ENCODE measurements at regions not wholly inside any gene's neighbourhood (a gene's known extent, or its start where the extent isn't known, plus 50 kb on each side); places are given as distances from the start of the nearest gene placed in this dataset.

DNA sequence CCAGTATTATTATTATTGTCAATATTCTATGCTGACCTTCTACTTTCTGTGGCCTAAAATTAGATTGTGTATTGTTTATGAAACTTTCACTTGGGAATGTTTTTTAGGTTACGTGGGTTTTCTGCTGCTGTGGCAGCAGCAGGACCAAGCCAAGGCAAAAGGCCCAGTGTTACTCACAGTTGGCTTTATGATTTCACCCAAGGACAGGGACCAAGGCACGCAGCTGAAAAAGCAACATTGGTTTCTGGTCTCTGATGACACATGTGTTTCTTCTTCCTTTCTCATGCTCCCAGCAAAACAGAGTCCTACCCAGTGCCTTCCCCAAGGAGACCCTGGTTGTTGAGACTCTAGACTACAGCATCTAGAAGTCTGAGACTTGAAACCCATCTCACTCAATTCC lies 413.7 kb downstream of the SETD4 start:
- Histone ChIP-seq H3K79me2 (ENCODE audit: insufficient read depth, low read length) (no peaks in the 10 kb centered on the region), H3K4me3 (replicated peaks in 1 of 3; ENCODE audit: insufficient read depth in 1 of 3, low read depth in 2 of 3, low read length in 3 of 3) (no peak overlapping the region), H3K4me2 (ENCODE audit: low read depth, low read length) (no peak overlapping the region), H3K27me3 (ENCODE audit: control insufficient read depth in 1 of 2, insufficient read depth in 2 of 2, low read length in 2 of 2) (no peaks in the 10 kb centered on the region), H3K9me3 (ENCODE audit: low read length) (no peaks in the 10 kb centered on the region), H2AFZ (ENCODE audit: low read length) (no peak overlapping the region), H3K4me1 (ENCODE audit: insufficient read depth, low read length) (no peaks in the 10 kb centered on the region), H3K27ac (ENCODE audit: extremely low read length, insufficient read depth, low read length) (no peak overlapping the region), H3K36me3 (replicated peaks in 1 of 2; ENCODE audit: control insufficient read depth in 1 of 2, insufficient read depth in 2 of 2, low read length in 2 of 2) (no peaks in the 10 kb centered on the region), H4K20me1 (ENCODE audit: insufficient read depth, low read length) (no peaks in the 10 kb centered on the region), H3K9ac (ENCODE audit: insufficient read depth, low read depth, low read length) (no peak overlapping the region)
- ChIA-PET CTCF (ENCODE audit: low intra/inter-chr PET ratio, low total read pairs) (no interaction called here), POLR2A (no interaction called here)
- BruUV-seq (replicated peaks) = no TSS peak
- ATAC-seq (no peak), FAIRE-seq (no peak), DNase-seq (ENCODE audit: low spot score) (no peak)
- intact Hi-C loops (cut with micrococcal nuclease; ENCODE audit: unreplicated experiment) = no loop called here
- no peak for TF ChIP-seq ZFP82 (CRISPR knock-in tag; IDR thresholded peaks at IDR 0.05; ENCODE audit: borderline replicate concordance)
- TF ChIP-seq ZBTB38 (CRISPR knock-in tag; IDR thresholded peaks at IDR 0.05) = no peak
- no peak for TF ChIP-seq TEAD2 (CRISPR knock-in tag; IDR thresholded peaks at IDR 0.05)
- TF ChIP-seq ZNF788 (CRISPR knock-in tag; IDR thresholded peaks at IDR 0.05; ENCODE audit: borderline replicate concordance) = no peak
- no peak for TF ChIP-seq ZSCAN31 (CRISPR knock-in tag; IDR thresholded peaks at IDR 0.05; ENCODE audit: low read depth)
- TF ChIP-seq, protein P1, sequence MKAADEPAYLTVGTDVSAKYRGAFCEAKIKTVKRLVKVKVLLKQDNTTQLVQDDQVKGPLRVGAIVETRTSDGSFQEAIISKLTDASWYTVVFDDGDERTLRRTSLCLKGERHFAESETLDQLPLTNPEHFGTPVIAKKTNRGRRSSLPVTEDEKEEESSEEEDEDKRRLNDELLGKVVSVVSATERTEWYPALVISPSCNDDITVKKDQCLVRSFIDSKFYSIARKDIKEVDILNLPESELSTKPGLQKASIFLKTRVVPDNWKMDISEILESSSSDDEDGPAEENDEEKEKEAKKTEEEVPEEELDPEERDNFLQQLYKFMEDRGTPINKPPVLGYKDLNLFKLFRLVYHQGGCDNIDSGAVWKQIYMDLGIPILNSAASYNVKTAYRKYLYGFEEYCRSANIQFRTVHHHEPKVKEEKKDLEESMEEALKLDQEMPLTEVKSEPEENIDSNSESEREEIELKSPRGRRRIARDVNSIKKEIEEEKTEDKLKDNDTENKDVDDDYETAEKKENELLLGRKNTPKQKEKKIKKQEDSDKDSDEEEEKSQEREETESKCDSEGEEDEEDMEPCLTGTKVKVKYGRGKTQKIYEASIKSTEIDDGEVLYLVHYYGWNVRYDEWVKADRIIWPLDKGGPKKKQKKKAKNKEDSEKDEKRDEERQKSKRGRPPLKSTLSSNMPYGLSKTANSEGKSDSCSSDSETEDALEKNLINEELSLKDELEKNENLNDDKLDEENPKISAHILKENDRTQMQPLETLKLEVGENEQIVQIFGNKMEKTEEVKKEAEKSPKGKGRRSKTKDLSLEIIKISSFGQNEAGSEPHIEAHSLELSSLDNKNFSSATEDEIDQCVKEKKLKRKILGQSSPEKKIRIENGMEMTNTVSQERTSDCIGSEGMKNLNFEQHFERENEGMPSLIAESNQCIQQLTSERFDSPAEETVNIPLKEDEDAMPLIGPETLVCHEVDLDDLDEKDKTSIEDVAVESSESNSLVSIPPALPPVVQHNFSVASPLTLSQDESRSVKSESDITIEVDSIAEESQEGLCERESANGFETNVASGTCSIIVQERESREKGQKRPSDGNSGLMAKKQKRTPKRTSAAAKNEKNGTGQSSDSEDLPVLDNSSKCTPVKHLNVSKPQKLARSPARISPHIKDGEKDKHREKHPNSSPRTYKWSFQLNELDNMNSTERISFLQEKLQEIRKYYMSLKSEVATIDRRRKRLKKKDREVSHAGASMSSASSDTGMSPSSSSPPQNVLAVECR (CRISPR knock-in tag; IDR thresholded peaks at IDR 0.05; ENCODE audit: borderline replicate concordance) = no peak
- no peak for TF ChIP-seq ZNF329 (CRISPR knock-in tag; IDR thresholded peaks at IDR 0.05; ENCODE audit: low read depth)
- TF ChIP-seq, protein P2, sequence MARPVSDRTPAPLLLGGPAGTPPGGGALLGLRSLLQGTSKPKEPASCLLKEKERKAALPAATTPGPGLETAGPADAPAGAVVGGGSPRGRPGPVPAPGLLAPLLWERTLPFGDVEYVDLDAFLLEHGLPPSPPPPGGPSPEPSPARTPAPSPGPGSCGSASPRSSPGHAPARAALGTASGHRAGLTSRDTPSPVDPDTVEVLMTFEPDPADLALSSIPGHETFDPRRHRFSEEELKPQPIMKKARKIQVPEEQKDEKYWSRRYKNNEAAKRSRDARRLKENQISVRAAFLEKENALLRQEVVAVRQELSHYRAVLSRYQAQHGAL (CRISPR knock-in tag; IDR thresholded peaks at IDR 0.05; ENCODE audit: not compliant biosample characterization) = no peak
- TF ChIP-seq SYNCRIP (IDR thresholded peaks at IDR 0.05; ENCODE audit: insufficient read depth, low read depth, low read length) = no peak
- no peak for TF ChIP-seq ZNF567 (CRISPR knock-in tag; IDR thresholded peaks at IDR 0.05; ENCODE audit: borderline replicate concordance)
- TF ChIP-seq NPAS2 (CRISPR knock-in tag; IDR thresholded peaks at IDR 0.05; ENCODE audit: borderline replicate concordance) = no peak
- no peak for TF ChIP-seq HOXD1 (CRISPR knock-in tag; IDR thresholded peaks at IDR 0.05)
- TF ChIP-seq TBP (CRISPR knock-in tag; IDR thresholded peaks at IDR 0.05) = no peak
- no peak for TF ChIP-seq MAFG (CRISPR knock-in tag; IDR thresholded peaks at IDR 0.05)
- 61% methylated on average over 2 of the region's 2 CpGs for WGBS (ENCODE audit: low lambda C conversion rate)
- in situ Hi-C loops (cut with HindIII; ENCODE audit: extremely low pct_ligation_motif_present, low pct_unique_long_range_greater_than_20kb) = no loop called here

Measured in HepG2 (cell line).